GM10266 (cell line): ENCODE measurements at regions not wholly inside any gene's neighbourhood (a gene's known extent, or its start where the extent isn't known, plus 50 kb on each side); places are given as distances from the start of the nearest gene placed in this dataset.

Experiments used
- DNase-seq: peaks from one replicate; pipeline ENCODE4 v3.0.0; 2012; ENCODE audit errors: extremely low spot score
- TF ChIP-seq, protein P1 (sequence below): IDR thresholded peaks from 2 replicates; pipeline ENCODE4 v1.5.1; 2012; ENCODE audit warnings: mild to moderate bottlenecking, low read depth; ENCODE audit not compliant: control insufficient read depth, insufficient read depth; ENCODE audit errors: missing control alignments

DNA sequence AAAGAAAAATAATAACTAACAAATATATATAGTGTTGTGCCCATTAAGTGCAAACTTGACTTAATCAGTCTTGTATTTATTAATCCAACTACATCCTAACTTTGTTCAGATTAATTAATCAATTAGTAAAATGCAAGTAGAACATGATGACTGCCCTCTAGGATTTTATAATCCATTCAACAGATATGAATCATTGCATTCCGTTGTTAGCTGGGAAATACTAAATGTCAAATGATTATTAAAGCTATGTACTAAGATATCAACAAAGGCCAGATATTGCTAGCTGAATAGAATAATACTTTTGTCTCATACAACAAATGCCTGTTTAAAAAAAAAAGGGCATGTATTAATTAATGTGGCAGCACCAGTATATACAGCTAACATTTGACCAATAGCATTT is 1366.3 kb downstream of the STIM2 start:
- no peak for DNase-seq
- TF ChIP-seq, protein P1, sequence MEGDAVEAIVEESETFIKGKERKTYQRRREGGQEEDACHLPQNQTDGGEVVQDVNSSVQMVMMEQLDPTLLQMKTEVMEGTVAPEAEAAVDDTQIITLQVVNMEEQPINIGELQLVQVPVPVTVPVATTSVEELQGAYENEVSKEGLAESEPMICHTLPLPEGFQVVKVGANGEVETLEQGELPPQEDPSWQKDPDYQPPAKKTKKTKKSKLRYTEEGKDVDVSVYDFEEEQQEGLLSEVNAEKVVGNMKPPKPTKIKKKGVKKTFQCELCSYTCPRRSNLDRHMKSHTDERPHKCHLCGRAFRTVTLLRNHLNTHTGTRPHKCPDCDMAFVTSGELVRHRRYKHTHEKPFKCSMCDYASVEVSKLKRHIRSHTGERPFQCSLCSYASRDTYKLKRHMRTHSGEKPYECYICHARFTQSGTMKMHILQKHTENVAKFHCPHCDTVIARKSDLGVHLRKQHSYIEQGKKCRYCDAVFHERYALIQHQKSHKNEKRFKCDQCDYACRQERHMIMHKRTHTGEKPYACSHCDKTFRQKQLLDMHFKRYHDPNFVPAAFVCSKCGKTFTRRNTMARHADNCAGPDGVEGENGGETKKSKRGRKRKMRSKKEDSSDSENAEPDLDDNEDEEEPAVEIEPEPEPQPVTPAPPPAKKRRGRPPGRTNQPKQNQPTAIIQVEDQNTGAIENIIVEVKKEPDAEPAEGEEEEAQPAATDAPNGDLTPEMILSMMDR, result no peak

DNA sequence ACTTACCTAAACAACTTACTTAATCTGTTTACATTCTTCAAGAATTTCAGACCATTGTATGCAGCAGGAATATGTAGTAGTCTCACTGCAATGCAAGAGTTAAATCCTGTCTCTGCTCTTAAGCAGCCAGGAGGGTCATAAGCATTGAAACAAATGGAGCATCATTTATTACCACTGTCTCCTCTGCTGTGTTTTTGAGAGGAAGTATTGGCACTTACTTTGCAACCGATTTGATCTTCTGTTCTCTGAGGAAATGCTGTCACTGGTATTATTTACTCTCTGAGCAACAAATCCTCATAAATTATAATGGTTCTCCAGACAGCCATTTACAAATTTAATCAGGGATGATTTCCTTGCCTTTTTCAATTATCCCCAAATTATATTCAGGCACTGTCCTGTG is 1367.1 kb downstream of the STIM2 start:
- DNase-seq, result no peak
- TF ChIP-seq, protein P1, result no peak

DNA sequence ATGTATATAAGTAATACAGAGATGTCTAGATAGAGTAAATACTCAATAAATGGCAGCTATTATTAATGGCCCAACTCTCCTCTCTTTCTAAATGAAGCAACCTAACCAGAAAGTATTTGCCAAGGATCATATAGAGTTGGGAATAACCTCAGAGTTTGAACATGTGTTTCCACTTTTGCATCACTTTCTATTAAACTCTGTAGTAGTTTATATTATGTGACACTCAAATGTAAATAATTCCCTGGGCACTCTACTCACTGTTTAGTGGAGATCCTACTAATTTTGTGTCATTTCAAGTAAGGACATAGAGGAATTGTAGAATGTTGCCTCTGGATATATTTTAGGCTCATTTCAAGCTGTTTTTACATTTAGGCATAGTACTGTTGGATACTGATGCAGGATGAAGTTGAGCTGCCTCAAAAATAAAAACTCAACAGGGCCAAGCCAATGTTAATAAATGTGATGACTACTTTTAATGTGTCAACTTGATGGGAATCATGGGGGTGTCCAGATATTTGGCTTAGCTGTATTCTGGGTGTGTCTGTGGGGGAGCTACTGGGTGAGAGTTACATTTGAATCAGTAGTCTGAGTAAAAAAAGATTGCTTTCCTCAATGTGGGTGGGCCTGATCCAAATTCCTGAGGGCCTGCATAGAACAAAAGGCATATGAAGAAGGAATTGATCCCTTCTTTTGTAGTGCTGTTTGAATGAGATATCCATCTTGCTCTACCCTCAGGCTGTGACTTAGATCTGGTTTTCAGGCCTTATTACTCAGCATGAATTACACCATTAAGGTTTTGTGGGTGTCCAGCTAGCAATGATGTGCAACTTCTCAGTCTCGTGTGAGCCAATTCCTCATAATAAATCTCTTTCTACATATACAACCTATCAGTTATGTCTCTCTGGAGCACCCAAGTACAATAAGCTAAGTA is 1368.2 kb downstream of the STIM2 start:
- TF ChIP-seq, protein P1, result no peak
- no peak for DNase-seq

DNA sequence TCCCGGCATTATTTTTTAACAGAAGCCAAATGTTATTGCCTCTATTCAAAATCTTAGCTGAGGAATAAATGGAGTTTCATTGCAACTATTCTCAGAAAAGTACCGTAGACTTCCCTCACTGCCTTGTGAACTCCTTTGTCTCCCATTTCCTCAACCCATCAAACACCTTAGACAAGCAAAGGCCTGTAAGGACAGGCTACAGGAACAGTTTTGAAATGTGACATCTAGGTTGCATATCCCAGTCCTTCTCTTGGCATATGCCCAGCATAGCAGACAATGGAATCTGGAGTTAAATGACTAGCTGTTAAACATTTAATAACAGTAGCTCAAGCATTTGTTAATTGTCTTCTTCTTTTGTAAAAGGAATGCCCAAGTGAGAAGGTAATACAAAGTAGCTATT is 1371.7 kb downstream of the STIM2 start:
- DNase-seq, result no peak
- TF ChIP-seq, protein P1, result no peak

GRCh38 chr4:28232951-28233350 is 1372.3 kb downstream of the STIM2 start:
- DNase-seq, result no peak
- TF ChIP-seq, protein P1, result no peak

GRCh38 chr4:28233724-28234123 is 1373.1 kb downstream of the STIM2 start:
- no peak for DNase-seq
- TF ChIP-seq, protein P1, result no peak

DNA sequence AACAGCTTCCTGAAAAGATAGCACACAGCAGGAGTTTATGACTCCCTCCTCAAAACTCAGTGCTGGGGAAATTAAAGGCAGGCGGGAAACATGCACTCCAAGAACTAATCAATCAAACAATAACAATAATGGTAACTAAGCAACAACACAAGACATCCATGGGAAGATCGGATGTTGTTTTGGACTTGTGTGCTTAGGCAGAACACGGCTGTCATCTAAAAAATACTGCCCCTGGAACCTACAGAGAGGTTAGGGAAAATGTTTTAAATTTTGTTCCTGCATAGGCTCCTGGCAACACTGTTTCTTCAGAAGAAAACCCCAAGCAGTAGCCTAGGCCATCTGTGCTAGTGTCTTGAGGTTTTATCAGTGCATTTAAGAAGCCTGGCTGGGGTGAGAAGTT is 1378.2 kb downstream of the STIM2 start:
- TF ChIP-seq, protein P1, result no peak
- DNase-seq, result no peak
